Pons (tissue), 1 donor: ENCODE measurements at regions not wholly inside any gene's neighbourhood (a gene's known extent, or its start where the extent isn't known, plus 50 kb on each side); places are given as distances from the start of the nearest gene placed in this dataset.
A peak's percentile ranks its signal among the peaks of the same experiment; 100 is the strongest.
"Not testable (repeated sequence)": the region's sequence is repeated elsewhere in the genome, so short reads cannot be mapped to it uniquely, and the experiment has no call there.

Experiments used
- DNase-seq: peaks from one replicate; pipeline ENCODE4 v3.0.0-alpha.2; 2016; ENCODE audit warnings: low spot score

DNA sequence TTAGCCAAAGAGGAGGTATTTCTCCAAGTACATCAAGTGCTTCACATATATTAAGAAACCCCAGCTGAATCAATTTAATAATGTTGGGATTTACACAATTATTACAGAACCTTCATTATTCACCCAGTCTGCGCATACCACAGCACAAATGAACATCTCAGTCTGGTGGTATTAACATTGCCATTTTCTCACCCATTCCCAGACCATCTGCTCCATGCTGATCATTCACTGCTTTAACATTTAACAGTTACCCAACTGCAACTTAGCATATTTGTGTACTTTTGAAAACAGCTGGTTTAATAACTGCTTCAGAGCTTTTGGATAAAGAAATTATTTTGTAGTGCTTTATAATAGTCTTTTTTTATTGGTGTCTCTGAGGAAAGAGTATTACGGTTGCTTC is 1072.1 kb downstream of the NXPH1 start:
- no peak for DNase-seq

DNA sequence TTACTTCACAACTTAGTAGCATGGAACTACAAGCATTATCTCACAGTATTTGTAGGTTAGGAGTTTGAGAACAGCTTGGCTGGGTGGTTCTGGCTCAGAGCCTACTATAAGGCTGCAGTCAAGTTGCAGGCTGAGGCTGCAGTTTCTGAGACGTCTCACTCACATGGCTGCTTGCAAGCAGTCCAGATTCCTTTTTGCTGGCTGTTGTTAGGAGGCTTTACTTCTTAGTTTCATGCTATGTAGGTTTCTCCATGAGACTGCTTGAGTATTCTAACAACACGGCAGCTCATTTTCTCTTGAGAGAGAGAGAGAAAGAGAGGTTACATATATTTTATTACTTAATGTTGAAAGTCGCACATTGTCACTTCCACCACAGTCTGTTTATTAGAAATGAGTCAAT is 1073.9 kb downstream of the NXPH1 start:
- peak; percentile 4 for DNase-seq

DNA sequence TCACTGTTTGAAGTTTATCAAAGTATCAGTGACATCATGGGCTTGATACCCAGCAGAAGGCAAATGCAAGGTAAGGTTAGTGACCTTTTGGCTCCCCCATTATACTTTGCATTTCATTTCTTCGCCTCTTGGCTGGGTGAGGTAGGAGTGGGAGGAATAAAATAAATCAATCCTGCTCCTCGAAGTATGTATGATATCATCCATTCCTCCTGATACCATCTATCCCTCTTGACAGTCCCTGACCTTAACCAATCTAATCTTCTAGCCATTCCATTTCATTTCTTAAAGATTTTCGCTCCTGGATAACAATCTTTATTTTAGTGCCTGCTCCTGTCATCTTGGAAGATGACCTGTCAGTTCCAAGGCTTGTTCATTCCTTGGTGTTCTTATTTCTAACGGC is 1083.3 kb downstream of the NXPH1 start:
- no peak for DNase-seq

DNA sequence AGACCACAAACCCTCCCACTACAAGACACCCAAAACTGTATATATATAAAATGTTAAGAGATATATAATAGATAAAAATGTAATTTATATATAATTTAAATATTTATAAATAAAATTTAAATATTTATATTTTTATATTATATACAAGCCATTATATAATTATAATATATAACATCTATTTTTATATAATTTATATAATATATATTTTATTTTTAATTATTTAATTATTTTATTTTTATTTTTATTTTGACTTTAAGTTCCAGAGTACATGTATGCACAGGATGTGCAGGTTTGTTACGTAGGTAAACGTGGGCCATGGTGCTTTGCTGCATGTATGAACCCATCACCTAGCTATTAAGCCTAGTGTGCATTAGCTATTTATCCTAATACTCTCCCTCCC is 1090.2 kb downstream of the NXPH1 start:
- no peak for DNase-seq

DNA sequence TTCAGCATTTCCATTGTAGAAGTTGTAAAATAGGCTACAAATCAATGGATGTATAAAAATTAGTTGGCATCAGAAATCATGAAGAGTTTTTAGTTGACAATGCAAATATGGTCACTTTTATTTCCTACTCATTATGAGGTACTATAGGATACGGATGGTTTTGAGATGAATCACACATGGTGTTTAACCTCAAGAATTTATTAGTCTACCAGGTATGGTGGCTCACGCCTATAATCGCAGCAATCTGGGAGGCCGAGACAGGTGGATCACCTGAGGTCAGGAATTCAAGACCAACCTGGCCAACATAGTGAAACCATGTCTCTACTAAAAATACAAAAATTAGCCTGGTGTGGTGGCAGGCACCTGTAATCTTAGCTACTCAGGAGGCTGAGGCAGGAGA is 1119.0 kb downstream of the NXPH1 start:
- not testable (repeated sequence) for DNase-seq

DNA sequence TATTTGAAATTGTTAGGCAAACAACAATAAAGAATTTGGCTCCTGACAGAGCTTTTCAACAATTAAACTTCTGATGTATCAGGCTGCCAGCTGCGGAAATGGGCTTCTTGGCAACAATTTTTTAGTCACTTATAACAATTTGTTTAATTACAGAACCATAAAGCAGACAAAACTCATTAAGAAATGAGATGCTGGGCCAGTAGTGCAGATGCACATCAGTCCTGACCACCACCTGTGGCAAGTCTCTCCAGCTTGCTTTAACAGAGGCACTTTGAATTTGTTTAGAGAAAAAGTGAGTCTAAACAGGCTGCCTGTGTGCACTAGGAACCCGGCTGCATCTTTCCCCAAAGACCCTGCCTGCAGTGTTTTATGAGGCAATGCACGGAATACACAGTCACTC is 1124.4 kb downstream of the NXPH1 start:
- no peak for DNase-seq

DNA sequence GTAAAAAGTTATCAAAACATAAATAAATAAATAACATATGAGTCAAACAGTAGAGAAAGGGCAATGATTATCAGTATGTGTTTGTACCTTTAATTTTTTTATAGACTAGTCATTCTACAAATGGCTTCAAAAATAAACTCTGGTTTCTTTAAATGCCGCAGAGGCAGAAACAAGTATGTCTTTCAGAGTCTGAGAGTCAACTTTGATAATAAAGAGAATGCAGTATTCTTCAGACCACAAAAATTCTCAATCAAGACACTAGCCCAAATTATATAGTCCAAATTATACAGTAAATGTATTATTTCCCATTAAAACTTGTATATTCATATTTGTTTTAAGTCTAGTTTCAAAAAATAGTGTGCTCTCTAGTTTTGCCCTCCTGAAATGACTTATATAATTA is 1142.3 kb downstream of the NXPH1 start:
- DNase-seq = no peak

DNA sequence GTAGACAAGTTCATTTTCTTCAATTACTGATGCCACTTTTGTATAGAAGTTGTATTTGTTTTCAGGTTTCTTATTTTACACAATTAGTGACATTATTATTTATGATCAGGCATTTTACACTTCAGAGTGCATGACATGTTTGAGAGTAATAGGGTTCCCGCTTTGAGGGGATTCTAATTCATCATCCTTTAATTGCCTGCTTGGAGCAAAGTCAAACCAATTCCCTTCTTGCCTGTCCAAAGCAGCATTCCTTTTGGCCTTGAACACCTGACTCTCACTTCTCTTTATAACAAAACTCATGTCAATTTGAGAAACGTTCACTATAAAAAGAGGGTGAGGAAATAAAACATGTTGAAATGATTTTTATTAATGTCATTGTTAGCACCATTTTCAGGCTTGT is 1149.4 kb downstream of the NXPH1 start:
- no peak for DNase-seq

DNA sequence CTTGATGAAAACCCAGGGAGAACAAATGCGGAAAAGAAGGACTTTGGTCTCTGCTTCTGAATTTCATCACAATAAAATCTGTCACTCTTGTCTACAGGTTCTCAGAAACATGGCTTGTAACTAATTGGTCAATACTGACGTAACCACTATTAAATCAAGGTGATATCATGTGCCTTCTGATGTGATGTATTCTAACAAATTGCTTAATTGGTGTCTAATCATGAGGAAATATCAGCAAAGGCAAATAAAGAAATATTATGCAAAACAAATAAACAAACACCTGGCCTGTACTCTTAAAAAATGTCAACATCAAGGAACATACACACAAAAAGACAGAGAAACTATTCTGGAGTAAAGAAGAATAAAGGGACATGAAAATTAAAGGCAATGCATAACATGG is 1165.0 kb downstream of the NXPH1 start:
- DNase-seq = no peak

DNA sequence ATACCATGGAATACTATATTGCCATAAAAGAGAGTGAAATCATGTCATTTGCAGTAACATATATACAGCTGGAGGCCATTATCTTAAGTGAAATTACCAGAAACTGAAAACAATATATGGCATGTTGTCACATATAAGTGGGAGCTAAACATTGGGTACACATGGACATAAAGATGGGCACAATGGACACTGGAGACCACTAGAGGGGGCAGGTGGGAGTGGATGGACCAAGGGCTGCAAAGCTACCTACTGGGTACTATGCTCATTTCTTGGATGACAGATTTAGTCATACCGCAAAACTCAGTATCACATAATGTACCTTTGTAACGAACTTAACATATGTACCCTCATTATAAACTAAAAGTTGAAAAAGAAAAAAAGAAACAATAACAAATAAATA is 1167.6 kb downstream of the NXPH1 start:
- DNase-seq = no peak

DNA sequence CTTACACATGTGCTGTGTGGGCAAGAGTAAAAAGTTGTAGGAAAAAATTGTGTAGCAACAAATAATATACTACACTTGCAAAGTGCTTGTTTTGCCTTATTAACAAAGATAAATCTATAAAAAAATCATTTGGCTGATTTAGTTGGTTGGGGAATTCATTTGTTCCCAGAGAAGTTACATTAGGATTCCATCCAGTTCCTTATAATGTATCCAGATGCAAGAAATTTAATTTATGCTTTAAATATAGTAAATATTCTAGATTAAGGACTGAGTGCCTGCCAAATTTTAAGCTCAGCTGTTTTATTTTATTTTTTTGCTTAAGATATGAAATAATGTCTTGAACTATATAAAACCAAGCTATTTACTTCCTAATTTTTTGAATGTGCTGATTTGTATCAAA is 1169.9 kb downstream of the NXPH1 start:
- no peak for DNase-seq

DNA sequence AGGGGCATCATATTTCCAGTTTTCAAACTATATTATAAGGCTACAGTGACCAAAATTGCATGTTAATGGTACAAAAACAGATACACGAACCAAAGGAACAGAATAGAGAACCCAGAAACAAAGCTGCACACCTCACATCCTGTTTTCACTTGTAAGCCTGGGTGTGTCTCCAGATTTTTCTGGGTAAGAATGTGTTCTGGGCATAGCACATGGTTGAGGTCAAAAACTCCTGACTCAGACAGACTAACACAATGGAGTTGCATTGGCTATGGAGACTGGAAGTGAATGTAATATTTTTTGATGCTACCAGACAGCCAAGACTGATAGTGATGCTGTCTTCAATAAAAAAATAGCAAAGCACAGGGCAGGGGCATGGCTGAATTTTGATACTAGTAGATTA is 1175.2 kb downstream of the NXPH1 start:
- DNase-seq = no peak

DNA sequence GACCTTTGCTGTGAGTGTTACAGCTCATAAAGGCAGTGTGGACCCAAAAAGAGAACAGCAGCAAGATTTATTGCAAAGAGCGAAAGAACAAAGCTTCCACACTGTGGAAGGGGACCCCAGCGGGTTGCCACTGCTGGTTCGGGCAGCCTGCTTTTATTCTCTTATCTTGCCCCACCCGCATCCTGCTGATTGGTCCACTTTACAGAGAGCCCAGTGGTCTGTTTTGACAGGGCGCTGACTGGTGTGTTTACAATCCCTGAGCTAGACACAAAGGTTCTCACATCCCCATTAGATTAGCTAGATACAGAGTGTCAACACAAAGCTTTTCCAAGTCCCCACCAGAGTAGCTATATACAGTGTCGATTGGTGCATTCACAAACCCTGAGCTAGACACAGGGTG is 1187.5 kb downstream of the NXPH1 start:
- not testable (repeated sequence) for DNase-seq

DNA sequence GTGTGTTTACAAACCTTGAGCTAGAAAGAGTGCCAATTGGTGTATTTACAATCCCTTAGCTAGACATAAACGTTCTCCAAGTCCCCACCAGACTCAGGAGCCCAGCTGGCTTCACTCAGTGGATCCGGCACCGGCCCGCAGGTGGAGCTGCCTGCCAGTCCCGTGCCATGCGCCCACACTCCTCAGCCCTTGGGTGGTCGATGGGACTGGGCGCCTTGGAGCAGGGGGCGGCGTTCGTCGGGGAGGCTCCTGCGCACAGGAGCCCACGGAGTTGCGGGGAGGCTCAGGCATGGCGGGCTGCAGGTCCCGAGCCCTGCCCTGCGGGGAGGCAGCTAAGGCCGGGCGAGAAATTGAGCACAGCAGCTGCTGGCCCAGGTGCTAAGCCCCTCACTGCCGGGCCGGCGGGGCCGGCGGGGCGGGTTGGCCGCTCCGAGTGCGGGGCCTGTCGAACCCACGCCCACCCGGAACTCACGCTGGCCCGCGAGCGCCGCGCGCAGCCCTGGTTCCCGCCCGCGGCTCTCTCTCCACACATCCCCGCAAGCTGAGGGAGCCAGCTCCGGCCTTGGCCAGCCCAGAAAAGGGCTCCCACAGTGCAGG is 1188.0 kb downstream of the NXPH1 start:
- not testable (repeated sequence) for DNase-seq

DNA sequence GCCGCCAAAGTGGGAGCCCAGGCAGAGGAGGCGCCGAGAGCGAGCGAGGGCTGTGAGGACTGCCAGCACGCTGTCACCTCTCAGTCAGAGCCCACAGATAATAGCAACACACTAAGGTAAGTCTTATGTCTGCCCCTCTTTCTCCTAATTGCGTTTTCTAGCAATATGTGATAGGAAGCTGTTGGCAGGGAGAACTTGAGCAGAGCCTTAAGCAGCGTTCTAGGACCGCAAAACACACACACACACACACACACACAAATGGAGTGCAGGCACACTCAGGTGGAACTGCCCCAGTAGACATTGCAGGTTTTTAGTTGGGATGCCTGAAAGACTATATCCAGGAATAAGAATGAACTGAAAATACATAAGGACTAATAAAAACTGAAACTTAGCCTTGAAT is 1188.5 kb downstream of the NXPH1 start:
- no peak for DNase-seq

DNA sequence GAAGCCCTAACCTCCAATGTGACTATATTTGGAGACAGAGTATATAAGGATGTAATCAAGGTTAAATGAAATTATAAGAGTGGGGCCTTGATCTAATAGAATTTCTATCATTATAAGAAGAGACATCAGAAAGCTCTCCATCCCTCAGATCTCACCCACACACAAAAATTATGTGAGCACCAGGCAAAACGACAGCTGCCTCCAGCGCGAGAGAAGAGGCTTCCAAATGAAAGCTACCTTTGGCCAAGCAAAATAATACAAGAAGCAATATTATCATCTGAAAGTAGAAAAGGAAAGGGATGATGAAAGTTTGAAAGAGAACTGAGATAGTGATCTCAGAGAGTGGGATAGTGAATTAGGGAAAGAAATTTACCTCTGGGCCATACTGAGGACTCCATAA is 1192.5 kb downstream of the NXPH1 start:
- DNase-seq = no peak

DNA sequence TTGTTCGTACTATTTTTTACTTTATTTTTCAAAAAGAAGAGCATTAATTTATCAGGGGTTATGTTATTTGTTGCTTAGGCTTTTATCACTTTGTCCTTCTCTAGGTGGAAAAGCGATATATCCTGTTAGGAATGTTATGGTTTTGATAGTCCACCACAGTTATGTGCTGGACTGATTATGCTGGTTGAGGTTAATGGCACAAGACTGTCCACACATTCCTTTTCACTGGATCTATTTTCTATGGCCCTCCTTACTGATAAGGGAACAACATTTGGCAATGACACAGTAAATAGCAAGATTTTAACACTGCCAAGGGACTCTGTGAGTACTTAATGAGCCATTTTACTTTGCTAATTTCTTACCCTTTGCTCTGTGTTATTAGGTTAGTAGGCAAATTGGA is 1212.3 kb downstream of the NXPH1 start:
- no peak for DNase-seq

DNA sequence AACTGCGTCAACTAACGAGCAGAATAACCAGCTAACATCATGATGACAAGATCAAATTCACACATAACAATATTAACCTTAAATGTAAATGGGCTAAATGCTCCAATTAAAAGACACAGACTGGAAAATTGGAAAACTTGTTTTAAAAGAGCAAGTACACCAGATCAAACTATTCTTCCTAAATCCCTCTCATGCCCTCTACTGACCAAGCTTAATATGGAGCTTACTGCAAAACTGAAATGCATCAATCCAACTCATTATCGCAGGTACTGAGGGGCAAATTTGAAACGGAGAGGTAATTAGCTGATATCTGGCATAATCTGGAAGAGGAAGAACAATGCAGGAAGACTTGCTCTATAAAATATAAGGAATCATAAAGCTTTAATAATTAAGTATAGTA is 1223.8 kb downstream of the NXPH1 start:
- DNase-seq = no peak

DNA sequence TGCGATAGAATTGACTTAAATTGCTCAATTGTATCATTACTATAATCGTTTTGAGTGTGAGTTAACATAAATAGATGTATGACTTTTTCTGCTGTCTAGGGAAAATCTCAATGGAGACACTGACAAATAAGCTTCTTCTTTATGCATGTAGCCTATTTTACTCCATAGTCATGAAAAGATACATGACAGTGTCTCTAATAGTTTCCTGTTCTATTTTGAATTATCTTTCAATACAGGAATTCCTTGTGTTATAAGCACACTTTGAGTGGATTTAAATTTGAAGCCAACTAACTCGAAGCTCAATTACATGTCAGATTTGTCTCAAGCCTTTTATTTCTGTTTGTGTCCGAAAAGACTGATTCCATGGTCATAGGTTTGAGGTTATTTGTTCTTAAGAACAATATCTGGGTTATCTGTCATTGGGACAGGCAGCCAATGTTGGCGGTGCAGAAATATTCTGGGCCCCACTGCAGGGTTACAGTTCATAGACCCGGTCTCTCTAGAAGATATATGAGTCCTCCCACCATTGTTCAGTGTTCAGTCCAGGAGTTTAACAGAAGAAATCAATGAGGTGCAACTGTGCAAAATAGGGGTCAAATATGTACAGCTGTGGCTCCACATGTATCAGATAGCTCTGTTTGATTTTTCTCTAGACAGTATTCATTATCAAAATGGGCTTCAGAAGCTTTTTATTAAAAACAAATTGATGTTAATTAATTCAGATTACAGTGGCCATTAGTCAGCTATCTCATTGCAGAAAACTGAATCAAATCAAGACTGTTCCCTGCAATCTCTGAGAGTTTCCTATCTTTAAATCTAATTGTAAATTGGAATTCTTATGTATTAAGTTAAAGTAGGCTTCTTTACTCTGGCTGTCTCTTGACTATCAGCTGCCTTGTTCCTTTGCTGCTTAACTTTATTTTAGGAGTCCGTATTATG is 1238.8 kb downstream of the NXPH1 start:
- DNase-seq = no peak

DNA sequence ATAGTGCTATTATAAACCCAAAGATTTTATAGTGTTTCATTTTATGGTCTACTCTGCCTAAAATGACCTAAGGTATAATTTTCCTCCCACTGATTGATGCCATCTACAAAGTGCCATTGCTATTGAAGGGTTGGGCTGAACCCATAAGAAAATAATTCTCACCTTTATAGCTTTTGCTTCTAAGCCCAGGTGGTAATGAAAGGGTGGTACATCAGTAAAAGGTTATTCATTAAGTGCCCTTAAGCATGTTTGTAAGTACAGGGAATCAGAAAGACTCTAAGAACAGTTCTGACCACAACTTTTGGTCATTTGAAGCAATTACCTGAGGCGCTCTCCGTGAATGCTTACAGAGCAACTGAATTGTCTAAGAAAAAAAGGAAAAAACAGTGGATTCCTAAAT is 1247.3 kb downstream of the NXPH1 start:
- no peak for DNase-seq

DNA sequence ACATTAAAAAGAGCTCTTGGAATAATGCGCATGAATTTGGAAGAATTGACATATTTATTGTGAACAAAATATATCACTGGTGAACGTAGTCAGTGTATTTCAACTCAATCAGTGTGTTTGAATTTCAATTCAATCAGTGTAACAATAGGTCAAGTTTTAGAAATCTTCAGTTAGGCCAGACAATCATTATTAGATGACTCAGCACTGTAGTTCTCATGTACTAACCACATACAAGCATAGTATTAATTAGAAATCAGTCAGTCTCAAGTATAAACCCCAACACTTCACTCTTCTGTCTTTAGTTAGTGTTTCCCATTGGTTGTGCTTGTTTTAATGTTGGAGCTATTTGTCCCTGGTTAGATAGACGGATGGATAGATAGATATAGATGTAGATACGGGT is 1247.9 kb downstream of the NXPH1 start:
- no peak for DNase-seq

DNA sequence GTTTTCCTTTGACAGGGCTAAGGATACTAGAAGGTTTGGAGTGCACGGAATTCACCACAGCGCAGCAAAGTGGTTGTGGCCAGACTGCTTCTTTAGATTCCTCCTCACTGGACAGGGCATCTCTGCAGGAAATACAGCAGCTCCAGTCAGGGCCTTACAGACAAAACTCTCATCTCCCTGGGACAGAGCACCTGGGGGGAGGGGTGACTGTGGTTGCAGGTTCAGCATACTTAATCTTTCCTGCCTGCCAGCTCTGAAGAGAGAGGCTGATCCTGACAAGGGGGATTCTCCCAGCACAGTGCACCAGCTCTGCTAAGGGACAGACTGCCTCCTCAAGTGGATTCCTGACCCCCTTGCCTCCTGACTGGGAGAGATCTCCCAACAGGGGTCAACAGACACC is 1257.9 kb downstream of the NXPH1 start:
- DNase-seq = no peak

DNA sequence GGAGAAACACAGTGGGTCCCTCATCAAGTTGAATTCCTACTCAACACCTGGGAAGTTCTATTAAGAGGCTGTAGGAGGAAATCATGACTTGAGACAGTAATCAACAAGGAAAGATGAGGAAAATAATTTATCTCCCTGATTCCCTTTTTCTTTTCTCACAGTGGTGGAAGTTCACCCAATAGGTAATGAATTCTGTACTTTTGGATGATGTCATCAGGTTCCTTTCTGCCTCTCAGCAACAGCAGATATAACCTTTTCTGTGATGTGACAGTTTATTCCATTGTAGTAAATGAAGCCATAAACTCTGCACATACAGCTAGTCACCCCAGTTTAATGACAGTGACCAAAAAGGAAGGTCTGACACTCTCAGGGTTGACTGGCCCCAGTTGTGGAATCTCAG is 1265.0 kb downstream of the NXPH1 start:
- no peak for DNase-seq

DNA sequence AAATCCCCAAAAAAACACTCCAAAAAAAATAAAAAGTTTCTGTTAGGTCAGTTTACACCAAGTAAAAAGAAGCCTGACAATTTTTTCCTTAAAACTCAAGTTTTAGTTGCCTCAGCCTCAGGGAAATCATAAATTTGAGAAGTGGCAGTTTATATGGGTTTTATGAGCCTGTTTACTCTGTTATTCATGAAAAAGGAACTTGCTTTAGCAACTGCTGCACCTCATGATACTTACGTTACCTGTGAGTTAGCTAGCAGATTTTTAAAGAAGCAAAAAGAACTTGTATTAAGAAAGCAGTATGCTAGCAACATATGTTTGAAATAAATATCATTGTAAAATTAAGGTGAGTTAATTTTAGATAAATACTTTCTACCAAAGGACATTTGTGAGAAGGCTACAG is 1264.5 kb upstream of the PHF14 start:
- no peak for DNase-seq
